GM21576 (cell line): ENCODE measurements at regions not wholly inside any gene's neighbourhood (a gene's known extent, or its start where the extent isn't known, plus 50 kb on each side); places are given as distances from the start of the nearest gene placed in this dataset.

Experiments
- ATAC-seq: cut with Tn5 transposase; IDR thresholded peaks from one replicate; pipeline ENCODE4 v1.9.1; 2021; ENCODE audit warnings: mild to moderate bottlenecking, moderate library complexity; ENCODE audit not compliant: unreplicated experiment

DNA sequence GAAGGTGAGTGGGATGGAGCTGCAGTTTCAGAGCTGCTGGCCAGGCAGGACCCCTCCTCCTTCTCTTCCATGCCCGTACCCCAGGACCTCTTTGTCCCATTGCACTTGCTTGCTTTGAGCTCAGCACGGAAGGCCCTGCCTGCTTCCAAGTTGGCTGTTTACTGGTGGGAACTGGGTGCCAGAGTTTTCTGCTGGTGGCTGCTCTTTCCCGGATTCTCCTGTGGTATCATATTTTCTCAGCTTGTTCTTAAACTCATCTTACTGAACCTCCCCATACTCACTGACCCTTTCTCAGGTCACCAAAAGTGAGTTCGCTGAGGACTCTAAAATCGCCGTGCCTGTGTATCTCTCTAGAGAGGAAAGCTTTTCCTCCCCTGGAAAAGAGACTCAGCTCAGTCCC is 297.7 kb upstream of the TNP1 start:
- no peak for ATAC-seq

DNA sequence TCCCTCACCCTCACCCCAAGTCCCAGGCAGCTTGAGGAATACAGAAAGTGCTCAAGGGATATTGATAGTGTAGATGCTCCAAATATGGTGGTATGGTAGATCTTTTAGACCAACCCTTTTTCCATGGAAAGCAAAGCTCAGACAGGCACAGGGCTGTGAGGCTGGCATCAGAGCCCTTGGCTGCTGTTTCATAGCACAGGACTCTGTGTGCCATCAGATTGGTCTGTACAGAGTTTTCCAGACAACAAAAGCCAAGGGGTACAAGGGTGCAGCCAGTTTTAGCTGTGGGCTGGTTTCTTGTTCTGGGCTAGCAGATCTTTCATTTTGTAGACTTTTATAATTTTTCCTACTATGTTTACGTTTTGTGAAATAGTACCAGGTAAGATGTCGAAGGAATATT is 296.9 kb upstream of the TNP1 start:
- ATAC-seq, result no peak

DNA sequence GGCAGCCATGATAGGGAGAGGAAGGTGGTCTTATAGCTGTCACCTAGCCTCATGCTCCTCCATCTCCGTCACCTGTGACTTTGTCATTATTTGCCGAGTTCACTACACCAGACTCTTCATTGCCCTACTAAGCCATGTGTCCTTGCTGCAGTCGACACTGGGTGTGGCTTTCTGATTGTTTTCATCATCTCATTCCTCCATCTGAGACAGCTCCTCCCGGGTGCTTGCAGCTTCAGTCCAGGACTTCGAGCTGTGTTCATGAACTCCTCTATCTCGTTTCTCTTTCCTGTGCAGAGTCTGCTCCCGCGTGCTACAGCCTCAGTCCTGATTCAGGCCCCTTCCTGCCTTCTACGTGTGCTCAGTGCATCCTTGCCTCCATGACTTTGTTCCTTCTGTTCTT is 295.1 kb upstream of the TNP1 start:
- ATAC-seq, result no peak

DNA sequence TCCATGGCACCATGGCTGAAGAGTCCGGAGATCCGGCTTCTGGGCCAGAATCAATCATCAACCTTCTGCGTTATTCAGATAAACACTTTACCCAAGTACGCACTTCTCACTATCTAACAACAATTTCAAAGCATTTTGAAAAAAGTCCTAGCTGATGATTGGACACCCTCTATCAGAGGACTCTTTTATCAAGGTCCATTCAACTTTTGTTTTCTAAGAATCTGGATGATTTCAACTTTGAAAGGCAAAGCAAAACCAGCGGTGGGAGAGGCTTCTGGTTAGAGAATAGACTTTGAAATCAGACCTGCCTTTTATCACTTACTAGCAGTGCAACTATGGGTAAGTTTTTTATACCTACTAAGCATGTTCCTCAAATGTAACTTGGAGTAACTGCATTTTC is 293.6 kb upstream of the TNP1 start:
- ATAC-seq, result no peak

DNA sequence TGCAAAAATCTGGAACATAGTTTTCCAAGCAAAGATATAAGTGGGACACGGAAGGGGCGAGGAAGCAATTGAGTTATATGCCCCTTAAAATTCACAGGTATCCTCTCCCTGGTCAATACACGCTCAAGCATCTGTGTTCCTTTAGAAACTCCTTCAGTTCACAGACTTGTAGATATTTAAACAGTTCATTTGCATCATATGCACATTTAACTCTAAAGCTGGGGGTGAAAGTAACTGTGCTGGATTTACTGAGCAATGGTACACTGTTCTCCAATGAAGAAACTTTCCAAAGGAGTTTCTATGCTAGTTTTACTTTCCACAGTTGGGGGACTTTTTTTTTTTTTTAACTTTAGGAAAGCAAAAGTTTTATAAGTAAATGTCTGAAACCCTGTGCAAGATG is 293.0 kb upstream of the TNP1 start:
- ATAC-seq, result no peak

DNA sequence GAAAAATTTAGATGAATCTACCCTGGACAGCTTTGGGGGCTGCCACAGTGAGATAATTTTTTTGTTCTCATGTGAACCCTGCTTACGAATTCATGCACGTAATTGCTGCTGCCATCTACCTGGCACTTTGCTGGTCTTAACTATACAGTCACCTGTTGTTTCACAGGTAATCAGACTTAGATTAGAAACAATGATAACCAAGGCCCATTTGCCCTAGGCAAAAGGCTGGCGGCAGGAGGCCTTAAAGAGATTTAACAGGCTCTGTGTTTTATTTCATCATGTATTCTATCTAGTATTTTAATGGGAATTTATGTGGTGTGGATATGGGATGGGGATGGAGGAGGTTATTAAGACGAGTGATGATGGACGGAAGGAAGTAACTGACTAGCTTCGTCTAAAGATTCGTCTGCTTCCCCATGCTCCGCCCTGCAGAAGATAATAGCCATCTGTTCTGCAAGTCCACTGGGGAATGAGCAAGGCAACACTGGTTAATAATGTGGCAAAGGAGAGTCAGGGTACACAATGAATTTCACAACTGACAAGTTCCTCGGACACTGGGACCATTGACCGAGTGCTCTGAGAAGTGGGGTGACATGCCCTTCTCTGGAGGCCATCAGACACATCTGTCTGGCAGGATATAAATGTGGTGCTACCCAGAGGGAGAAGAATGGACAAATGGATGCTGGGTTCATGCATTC is 291.8 kb upstream of the TNP1 start:
- no peak for ATAC-seq

DNA sequence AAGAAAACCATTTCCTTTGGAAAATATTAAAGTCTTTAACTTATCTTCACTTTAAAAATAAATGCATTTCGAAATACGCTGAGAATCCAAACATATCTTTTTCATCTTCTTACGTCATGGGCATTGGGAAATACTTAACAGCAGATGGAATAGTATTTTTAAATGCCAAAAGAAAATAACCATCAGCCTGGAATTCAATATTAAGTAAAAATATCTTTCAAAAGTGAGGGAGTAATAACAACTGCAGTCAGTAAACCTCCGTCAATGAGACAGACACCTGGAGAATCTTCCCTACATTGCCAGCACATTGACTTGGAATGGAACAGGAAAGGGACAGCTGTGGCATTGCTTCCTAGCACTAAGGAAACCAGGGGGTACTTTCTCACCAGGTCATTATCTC is 290.4 kb upstream of the TNP1 start:
- no peak for ATAC-seq

DNA sequence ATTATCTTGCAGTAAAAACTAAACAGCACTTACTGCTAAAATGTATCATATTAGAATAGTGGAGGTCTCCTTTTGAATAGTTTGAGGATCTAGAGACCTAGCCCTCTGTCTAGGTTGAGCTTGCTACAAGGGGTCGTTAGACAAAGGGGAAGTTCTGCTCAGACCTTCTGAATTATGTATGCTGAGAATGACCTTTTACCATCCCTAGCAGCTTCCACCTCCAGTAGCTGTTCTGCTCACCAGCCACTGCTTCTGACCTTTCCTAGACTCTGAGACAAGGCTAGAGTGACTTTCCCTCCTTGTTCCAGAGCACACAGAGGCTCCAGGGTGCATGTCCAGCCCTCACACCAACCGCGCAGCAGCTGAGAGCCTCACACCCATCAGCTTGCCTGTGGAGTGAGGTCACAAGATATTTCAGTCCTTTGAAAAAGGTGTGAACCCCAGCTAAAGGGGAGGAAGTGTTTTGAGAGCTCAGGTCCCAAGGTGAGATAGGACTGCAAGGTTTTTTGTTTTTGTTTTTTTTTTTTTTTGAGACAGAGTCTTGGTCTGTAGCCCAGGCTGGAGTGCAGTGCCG is 289.3 kb upstream of the TNP1 start:
- ATAC-seq, result no peak

DNA sequence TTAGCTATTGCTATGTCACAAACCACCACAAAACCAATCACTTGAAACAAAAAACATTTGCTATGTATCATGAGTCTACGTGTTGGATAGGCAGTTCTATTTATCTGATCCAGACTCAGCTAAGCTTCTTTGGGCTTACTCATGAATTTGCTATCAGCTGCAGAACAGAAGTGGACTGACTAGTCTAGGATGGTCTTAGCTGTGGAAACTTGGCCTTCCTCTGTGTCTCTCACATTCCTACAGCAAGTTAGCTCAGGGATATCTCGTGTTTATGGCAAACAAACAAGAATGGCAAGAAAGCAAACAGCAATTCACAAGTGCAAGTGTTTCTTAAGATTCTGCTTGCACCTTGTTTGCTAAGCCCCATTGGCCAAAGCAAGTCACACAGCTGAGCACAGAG is 288.0 kb upstream of the TNP1 start:
- no peak for ATAC-seq

DNA sequence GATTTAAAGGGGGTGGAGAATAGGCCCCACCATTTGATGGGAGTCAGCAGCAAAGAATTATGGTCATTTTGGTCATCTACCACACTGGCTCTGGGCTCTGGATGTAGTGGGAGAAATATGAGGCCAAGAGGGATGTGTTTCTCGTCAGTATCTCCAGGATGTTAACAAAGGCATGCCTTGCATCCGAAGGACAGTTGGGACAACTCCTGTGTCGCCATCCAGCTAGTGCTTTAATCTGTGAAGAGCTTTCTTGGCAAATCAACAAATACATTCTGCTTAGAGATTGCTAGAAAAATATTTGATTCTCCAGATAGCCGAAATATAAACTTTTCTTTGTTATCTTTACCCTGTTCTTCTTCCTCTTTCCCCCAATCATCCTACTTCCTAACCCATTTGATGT is 287.1 kb upstream of the TNP1 start:
- ATAC-seq, result no peak

DNA sequence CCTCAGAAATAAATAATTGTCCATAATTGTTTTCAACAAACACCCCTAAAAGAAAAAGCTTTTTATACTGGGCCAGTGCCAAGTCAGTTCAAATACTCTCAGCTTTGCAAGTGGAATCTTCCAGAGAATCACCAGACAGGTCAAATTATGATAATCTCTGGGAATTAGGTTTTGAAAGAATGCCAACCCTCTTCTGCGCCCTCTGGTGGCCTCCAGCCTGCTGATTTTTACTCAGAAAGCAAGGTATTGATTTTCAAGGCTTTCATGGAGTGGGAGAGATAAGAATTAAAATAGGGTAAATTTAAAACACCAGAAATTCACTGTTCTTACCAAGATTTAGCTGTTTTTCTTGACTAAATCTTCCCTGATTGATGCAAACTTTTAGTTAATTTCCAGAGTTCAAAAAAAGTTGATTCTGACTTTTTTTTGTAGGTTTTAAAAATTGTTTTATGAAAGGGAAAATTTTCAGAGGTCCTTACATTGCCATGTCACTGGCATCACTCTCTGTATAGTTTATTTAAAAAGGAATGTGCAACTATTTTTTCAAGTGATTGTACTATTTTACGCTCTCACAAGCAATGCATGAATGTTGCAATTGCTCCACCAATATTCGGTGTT is 282.9 kb upstream of the TNP1 start:
- no peak for ATAC-seq

DNA sequence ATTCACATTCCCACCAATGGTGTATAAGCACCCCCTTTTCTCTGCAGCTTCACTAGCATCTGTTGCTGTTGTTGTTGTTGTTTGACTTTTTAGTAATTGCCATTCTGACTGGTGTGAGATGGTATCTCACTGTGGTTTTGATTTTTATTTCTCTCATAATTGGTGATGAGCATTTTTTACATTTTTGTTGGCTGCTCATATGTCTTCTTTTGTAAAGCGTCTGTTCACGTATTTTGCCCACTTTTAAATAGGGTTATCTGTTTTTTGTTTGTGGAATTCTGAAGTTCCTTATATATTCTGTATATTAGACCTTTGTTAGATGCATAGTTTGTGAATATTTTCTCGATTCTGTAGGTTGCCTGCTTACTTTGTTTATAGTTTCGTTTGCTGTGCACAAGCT is 278.4 kb upstream of the TNP1 start:
- ATAC-seq, result no peak

DNA sequence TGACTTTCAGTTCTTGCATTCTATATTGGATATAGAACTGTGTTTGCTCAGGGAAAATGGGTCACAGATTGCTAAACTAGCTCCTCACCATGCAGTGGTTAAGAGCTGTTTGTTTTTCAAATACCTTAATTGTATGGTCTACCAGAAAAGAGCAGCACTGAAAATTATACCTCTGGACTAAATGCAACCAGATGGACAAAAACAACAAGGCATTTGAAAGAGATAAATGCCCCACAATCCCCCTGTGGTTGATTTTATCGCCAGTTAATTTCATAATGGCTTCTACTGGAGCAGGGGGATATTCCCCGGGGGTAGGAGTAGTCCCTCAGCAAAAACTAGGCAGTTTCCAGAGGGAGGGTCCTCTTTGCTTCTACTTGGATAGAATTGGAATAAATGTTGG is 267.9 kb upstream of the TNP1 start:
- no peak for ATAC-seq

DNA sequence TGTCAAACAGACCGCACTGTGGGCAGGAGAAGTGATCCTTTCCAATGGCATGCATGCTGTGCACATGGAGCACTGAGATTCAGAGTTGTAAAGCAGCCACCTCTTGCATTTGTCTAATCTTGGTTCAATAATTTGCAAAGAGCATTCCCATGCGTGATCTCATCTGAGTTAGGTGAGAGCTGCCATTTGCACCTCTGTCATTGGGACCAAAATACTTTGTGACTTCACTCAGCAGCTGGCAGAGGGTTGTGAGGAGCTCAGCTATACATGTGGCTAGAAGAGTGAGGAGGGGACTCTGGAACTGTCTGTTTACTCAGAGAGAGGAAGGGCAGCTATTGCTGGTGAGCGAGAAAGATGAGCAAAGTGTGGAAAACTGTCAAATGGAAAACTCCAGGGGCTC is 265.1 kb upstream of the TNP1 start:
- ATAC-seq, result no peak

DNA sequence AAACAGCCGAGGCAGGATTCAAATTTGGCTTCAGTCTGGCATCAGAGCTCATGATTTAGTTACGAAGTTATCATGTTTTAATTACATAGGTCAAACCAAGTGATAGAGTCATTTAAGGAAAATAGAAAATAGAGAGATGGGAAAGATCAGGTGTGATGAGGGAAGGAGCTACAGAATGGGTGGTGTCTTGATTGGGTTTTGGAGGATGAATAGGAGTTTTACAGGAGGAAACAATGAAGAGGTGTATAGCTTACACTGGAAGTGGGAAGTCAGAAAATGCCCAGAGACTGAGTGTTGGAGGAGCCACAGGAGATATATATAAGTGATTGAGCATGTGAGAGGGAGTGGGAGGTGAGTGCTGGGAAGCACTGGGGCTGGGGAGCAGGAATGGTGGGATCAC is 264.2 kb upstream of the TNP1 start:
- no peak for ATAC-seq

DNA sequence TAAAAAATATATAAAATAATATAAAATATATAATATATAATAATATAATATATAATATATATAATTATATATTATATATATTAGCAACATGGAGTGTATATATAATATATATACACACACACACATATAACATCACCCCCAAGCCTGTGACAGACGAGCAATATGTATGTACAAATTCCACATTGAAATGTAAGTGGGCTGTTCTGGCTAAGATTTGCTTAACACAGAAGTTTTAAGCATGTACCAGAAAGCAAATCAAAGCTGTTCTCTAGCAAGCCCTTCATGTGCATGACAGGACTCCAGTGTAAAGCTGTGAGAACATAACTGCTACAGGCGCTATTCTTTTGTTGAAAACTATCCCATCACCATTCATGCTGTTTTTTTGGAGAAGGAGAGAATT is 261.7 kb upstream of the TNP1 start:
- no peak for ATAC-seq

DNA sequence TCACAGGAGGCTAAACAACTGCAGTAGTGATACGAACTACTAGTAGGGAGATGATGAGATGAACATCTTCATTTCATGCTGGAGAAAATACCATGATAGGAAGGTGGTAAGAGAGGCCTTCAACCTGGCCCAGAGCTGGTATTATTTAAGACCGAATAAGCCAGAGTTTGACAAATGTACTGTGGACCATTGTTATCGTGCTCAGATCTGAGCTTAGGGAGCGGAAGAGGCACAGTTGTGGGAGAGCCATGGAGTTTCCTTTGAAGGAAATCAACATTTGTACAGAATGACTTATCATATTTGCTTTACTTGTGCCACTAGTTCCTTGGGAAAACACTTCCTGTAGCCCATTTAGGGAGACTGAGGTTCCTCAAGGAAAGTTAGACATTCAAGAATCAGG is 260.6 kb upstream of the TNP1 start:
- no peak for ATAC-seq

DNA sequence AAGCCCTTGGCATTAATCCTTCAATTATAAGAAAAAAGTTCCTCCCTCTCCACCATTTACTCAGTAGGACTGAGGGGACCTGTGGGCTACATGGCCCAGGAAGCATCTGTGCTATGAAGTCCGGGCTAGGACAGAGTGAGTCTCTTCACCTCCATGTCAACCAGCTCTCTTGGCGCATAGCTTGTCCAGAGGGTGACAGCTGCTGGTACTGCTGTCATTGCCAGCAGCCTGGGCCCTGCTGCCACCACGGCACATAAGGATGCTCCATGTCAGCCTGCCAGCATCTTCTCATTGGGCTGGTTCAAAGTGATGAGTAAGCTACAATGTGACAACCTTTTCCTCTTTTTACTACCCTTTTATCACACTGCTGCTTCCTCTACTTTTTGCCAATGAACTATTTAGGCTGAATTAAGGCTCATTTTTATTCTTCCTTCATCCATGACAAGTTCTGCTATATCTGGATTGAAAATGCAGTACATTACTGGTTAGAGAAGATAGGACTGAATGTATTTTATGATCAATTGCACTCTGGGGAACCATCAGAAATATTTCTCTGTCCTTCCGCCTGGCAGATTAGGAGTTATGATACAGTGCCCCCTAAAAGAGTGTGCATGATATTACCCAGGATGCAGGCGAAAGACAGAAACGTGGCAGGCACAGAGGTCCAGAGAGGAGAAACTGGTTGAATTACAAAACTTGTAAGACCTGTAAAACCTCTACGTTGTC is 258.9 kb upstream of the TNP1 start:
- no peak for ATAC-seq

DNA sequence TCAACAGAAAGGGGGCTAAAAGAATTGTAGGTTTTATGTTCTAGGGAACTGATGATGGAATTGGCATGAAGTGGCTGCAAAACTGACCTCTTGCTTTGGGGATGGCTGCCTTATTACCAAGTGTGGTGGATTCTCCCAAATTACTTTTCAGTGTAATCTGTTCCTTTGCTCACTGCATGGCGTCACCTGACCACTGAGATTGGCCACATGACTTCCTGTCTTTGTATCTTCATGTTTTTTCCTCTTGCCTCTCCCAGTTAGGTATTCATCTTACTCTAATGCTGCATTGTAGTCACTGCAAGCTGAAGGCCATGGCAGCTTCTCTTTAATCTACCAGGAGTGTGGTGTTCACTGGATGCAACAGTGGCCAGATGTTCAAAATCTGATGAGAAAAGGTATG is 257.7 kb upstream of the TNP1 start:
- ATAC-seq, result no peak

DNA sequence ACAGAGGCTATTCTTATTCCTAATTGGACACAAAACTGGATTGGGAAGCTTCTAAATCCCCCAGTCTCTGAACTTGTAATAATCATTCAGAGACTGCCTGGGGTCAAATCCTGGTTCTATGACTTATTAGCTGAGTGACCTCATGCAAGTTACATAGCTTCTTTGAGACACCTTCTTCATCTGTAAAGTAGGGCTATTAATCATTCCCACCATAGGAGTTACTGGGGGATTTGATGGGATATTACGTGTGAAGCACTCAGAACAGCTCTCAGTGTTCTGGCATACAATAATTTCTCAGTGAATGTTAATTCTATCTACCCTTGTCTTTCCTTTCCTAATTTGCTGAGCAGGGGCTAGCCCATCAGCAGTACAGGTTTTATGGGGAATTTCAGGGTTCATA is 256.7 kb upstream of the TNP1 start:
- ATAC-seq, result no peak

DNA sequence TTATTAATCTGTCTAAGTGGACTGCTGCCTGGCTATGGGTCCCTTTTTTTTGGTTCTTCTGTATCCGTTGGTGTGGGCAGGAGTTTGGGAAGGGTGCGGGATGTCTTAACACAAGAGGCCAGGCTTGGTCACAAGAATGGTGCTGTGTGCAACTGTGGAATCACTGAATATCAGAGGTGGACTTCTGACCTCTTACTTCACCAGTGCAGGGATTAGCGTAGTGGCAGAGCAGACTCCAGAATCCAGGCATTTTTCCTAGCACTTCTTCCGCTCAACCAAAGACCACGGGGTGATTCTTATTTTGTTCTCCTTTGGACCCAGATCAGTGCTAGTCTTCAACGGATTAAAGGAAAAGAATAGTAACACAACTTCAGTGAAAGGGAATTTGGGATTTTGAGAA is 254.3 kb upstream of the TNP1 start:
- ATAC-seq, result no peak

DNA sequence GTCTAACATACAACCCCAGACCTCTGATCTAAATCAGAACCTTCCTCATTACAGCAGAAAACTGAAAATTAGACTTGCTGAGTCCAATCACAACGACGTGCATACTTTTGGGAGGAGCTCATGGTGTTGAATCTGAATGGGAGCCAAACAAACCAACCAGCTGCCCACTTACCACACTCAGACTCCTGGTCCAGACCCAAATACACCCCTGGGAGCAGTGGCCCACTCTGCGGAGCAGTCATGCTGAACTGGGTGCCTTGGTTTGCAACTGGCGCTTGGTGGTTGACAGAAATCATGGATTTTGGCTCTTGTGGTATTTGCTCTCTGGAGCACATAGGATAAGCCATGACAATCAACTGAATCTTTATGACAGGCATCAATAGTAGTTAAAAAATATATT is 253.6 kb upstream of the TNP1 start:
- ATAC-seq, result no peak
